OCI-M1 (cell line): ENCODE measurements at regions not wholly inside any gene's neighbourhood (a gene's known extent, or its start where the extent isn't known, plus 50 kb on each side); places are given as distances from the start of the nearest gene placed in this dataset.

ENCODE experiments used
- DNase-seq: peaks from one replicate; lab custom pipeline; 2025; lab: John Stamatoyannopoulos, UW

GRCh38 chr4:4735870-4736269 lies 123.6 kb upstream of the MSX1 start:
- DNase-seq, result no peak

- no peak for DNase-seq
Measured at GRCh38 chr4:4735136-4735750, 124.2 kb upstream of the MSX1 start.

GRCh38 chr4:4734425-4734824 lies 125.0 kb upstream of the MSX1 start:
- DNase-seq, result no peak

GRCh38 chr4:4733663-4734062 lies 125.8 kb upstream of the MSX1 start:
- DNase-seq, result no peak

- no peak for DNase-seq
Measured at GRCh38 chr4:4730249-4730648, 129.2 kb upstream of the MSX1 start.

- DNase-seq, result no peak
Measured at GRCh38 chr4:4729206-4729605, 130.3 kb upstream of the MSX1 start.

GRCh38 chr4:4727536-4727935 lies 131.9 kb upstream of the MSX1 start:
- DNase-seq, result no peak

- DNase-seq, result peak; percentile 9
Measured at GRCh38 chr4:4726051-4726450, 133.4 kb upstream of the MSX1 start.

GRCh38 chr4:4724321-4724720 lies 135.1 kb upstream of the MSX1 start:
- DNase-seq, result no peak

- no peak for DNase-seq
Measured at GRCh38 chr4:4721636-4722035, 137.8 kb upstream of the MSX1 start.

GRCh38 chr4:4720646-4721045 lies 138.8 kb upstream of the MSX1 start:
- DNase-seq, result no peak

GRCh38 chr4:4719436-4719835 lies 140.0 kb upstream of the MSX1 start:
- no peak for DNase-seq

GRCh38 chr4:4717692-4718091 lies 141.8 kb upstream of the MSX1 start:
- DNase-seq, result no peak

- no peak for DNase-seq
Measured at GRCh38 chr4:4714331-4714730, 145.1 kb upstream of the MSX1 start.

GRCh38 chr4:4712800-4713528 lies 146.5 kb upstream of the MSX1 start:
- no peak for DNase-seq

GRCh38 chr4:4711902-4712301 lies 147.6 kb upstream of the MSX1 start:
- DNase-seq, result no peak

- no peak for DNase-seq
Measured at GRCh38 chr4:4709736-4710135, 149.7 kb upstream of the MSX1 start.

GRCh38 chr4:4704267-4704666 lies 155.2 kb upstream of the MSX1 start:
- DNase-seq, result peak; percentile 45

GRCh38 chr4:4697584-4697983 lies 155.7 kb upstream of the STX18 start:
- no peak for DNase-seq

- DNase-seq, result no peak
Measured at GRCh38 chr4:4696530-4696929, 154.7 kb upstream of the STX18 start.

GRCh38 chr4:4695497-4695896 lies 153.6 kb upstream of the STX18 start:
- no peak for DNase-seq

- no peak for DNase-seq
Measured at GRCh38 chr4:4694827-4695226, 153.0 kb upstream of the STX18 start.

GRCh38 chr4:4694296-4694772 lies 152.5 kb upstream of the STX18 start:
- DNase-seq, result no peak

GRCh38 chr4:4693755-4694295 lies 152.0 kb upstream of the STX18 start:
- no peak for DNase-seq
